ENCODE measurements at regions not wholly inside any gene's neighbourhood (a gene's known extent, or its start where the extent isn't known, plus 50 kb on each side); places are given as distances from the start of the nearest gene placed in this dataset.

- DNase-seq, result no peak
Observed at GRCh38 chr7:371779-372545, 82.0 kb downstream of the FOXL3 start.

- no peak for DNase-seq
Observed at GRCh38 chr7:372546-372931, 82.6 kb downstream of the FOXL3 start.

- no peak for DNase-seq
Observed at GRCh38 chr7:372932-373791, 83.2 kb downstream of the FOXL3 start.

GRCh38 chr7:373818-374705, 84.1 kb downstream of the FOXL3 start:
- no peak for DNase-seq

- DNase-seq, result no peak
Observed at GRCh38 chr7:374706-375311, 84.8 kb downstream of the FOXL3 start.

- DNase-seq, result peak in 1 of 2 experiments; percentile 13
Observed at GRCh38 chr7:375321-375831, 85.4 kb downstream of the FOXL3 start.

- DNase-seq, result peak in 1 of 2 experiments; percentile 12
Observed at GRCh38 chr7:375901-376305, 85.9 kb downstream of the FOXL3 start.

GRCh38 chr7:376306-377079, 86.5 kb downstream of the FOXL3 start:
- DNase-seq, result peak in 1 of 2 experiments; percentile 10

GRCh38 chr7:377080-378040, 87.4 kb downstream of the FOXL3 start:
- no peak for DNase-seq

GRCh38 chr7:378041-378420, 88.1 kb downstream of the FOXL3 start:
- DNase-seq, result peak in 1 of 2 experiments; percentile 11

GRCh38 chr7:378551-379455, 88.8 kb downstream of the FOXL3 start:
- DNase-seq, result peak in 1 of 2 experiments; percentile 13

GRCh38 chr7:379456-380138, 89.6 kb downstream of the FOXL3 start:
- DNase-seq, result peak in 1 of 2 experiments; percentile 19

- DNase-seq, result peak in 1 of 2 experiments; percentile 19
Observed at GRCh38 chr7:380139-380485, 90.1 kb downstream of the FOXL3 start.

- peak in 1 of 2 experiments; percentile 17 for DNase-seq
Observed at GRCh38 chr7:380711-381210, 90.8 kb downstream of the FOXL3 start.

- DNase-seq, result peak in 1 of 2 experiments; percentile 52
Observed at GRCh38 chr7:381211-382042, 91.5 kb downstream of the FOXL3 start.

GRCh38 chr7:382043-382400, 92.1 kb downstream of the FOXL3 start:
- no peak for DNase-seq

- no peak for DNase-seq
Observed at GRCh38 chr7:386385-386784, 96.4 kb downstream of the FOXL3 start.
